Sigmoid colon (tissue), 4 donors: ENCODE measurements at regions not wholly inside any gene's neighbourhood (a gene's known extent, or its start where the extent isn't known, plus 50 kb on each side); places are given as distances from the start of the nearest gene placed in this dataset.
"Not testable (repeated sequence)": the region's sequence is repeated elsewhere in the genome, so short reads cannot be mapped to it uniquely, and the experiment has no call there.

Experiments
- CTCF ChIP-seq, 4 experiments: fragments of 450-650 bp in 3 of 4; fragments of 200-600 bp in 1 of 4; IDR thresholded peaks; one replicate each; pipeline ENCODE4 v1.5.1; 2016 to 2019; ENCODE audit warnings: antibody characterized with exemption in 4 of 4, mild to moderate bottlenecking in 3 of 4, moderate library complexity in 2 of 4
- EP300 ChIP-seq, 4 donors: sonication (generic); formaldehyde crosslinking; IDR thresholded peaks; one replicate each; pipeline ENCODE4 v1.6.1; 2017; ENCODE audit warnings: antibody characterized with exemption in 4 of 4
- POLR2AphosphoS5 ChIP-seq, 4 donors: sonication (generic); formaldehyde crosslinking; IDR thresholded peaks; one replicate each; pipeline ENCODE4 v1.6.1; 2017; ENCODE audit warnings: antibody characterized with exemption in 4 of 4

- TF ChIP-seq CTCF, POLR2AphosphoS5, EP300 (IDR thresholded peaks at IDR 0.05): not testable (repeated sequence)
Observed at GRCh38 chr3:178942261-178942660, 129.3 kb downstream of the ZMAT3 start.
